Smooth muscle cell (in vitro differentiated cells): ENCODE measurements at regions not wholly inside any gene's neighbourhood (a gene's known extent, or its start where the extent isn't known, plus 50 kb on each side); places are given as distances from the start of the nearest gene placed in this dataset.

Experiments
- DNase-seq: peaks from one replicate; lab custom pipeline; 2025; ENCODE audit not compliant: unreplicated experiment; lab: John Stamatoyannopoulos, UW
- H2AFZ ChIP-seq: fragments of 200-600 bp; sonication (generic); 2 replicates; pipeline ENCODE4 v1.6.0; 2016; ENCODE audit warnings: antibody characterized with exemption, low read depth, mild to moderate bottlenecking
- H3F3A ChIP-seq: fragments of 200-600 bp; sonication (generic); 2 replicates; pipeline ENCODE4 v1.6.0; 2017; ENCODE audit warnings: antibody characterized with exemption, low read depth
- H3K27ac ChIP-seq: fragments of 200-600 bp; sonication (generic); 2 replicates; pipeline ENCODE4 v1.5.1; 2016; ENCODE audit warnings: low read depth, mild to moderate bottlenecking
- H3K27me3 ChIP-seq: fragments of 200-600 bp; sonication (generic); 2 replicates; pipeline ENCODE4 v1.6.1; 2016; ENCODE audit warnings: low read depth, mild to moderate bottlenecking
- H3K36me3 ChIP-seq: fragments of 200-600 bp; sonication (generic); 2 replicates; pipeline ENCODE4 v1.5.1; 2016; ENCODE audit warnings: low read depth
- H3K4me1 ChIP-seq: fragments of 200-600 bp; sonication (generic); 2 replicates; pipeline ENCODE4 v1.5.1; 2016; ENCODE audit warnings: low read depth
- H3K4me2 ChIP-seq: fragments of 200-600 bp; sonication (generic); 2 replicates; pipeline ENCODE4 v1.6.0; 2016; ENCODE audit warnings: mild to moderate bottlenecking
- H3K4me3 ChIP-seq: fragments of 200-600 bp; sonication (generic); 2 replicates; pipeline ENCODE4 v1.5.1; 2016; ENCODE audit warnings: mild to moderate bottlenecking
- H3K79me2 ChIP-seq: fragments of 200-600 bp; sonication (generic); 2 replicates; pipeline ENCODE4 v1.6.0; 2016; ENCODE audit warnings: low read depth, mild to moderate bottlenecking
- H3K9ac ChIP-seq: fragments of 200-600 bp; sonication (generic); 2 replicates; pipeline ENCODE4 v1.6.0; 2016; ENCODE audit warnings: low read depth
- H3K9me3 ChIP-seq: fragments of 200-600 bp; sonication (generic); replicated peaks from 2 replicates; pipeline ENCODE4 v1.5.1; 2016; ENCODE audit warnings: low read depth
- H4K20me1 ChIP-seq: fragments of 200-600 bp; sonication (generic); 2 replicates; pipeline ENCODE4 v1.6.0; 2016; ENCODE audit warnings: low read depth
- WGBS: methylation state at CpG from one replicate; pipeline ENCODE4 v1.1.7; 2016; ENCODE audit warnings: low lambda C conversion rate; 5-methylcytosine and 5-hydroxymethylcytosine counted together
- TF ChIP-seq, protein P1 (sequence below): fragments of 200-600 bp; sonication (generic); IDR thresholded peaks from 2 replicates; pipeline ENCODE4 v1.5.1; 2017; ENCODE audit warnings: borderline replicate concordance, mild to moderate bottlenecking, antibody characterized with exemption; ENCODE audit not compliant: insufficient read depth, poor library complexity, severe bottlenecking

DNA sequence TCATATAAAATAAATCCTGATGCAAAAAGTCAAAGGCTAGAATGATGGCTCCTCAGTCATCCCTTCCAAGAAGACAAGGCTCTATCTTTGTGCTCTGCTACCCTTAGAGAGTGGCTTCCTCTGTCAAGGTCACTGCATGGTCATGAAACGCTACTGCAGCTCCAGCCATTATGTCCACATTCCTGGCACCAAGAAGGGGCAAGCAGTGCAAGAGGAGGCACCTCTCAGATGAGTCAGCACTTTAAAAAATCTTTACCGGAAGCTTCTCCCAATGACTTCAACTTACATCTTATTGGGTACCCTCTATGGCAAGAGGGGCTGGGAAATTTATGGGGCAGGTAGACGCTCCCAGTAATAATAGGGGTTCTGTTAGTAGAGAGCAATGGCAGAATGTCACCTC lies 129.5 kb upstream of the CPEB4 start:
- Histone ChIP-seq H3K9me3 (no peaks in the 10 kb centered on the region), H3K27me3 (no peaks in the 10 kb centered on the region), H3K9ac (no peak overlapping the region), H3K4me2 (no peak overlapping the region), H3K36me3 (no peaks in the 10 kb centered on the region), H2AFZ (no peak overlapping the region), H3K4me1 (peaks cover 6% of the 10 kb centered on the region), H3K4me3 (no peak overlapping the region), H3K27ac (no peak overlapping the region), H4K20me1 (no peaks in the 10 kb centered on the region), H3K79me2 (no peaks in the 10 kb centered on the region), H3F3A (no peaks in the 10 kb centered on the region)
- DNase-seq: no peak
- TF ChIP-seq, protein P1, sequence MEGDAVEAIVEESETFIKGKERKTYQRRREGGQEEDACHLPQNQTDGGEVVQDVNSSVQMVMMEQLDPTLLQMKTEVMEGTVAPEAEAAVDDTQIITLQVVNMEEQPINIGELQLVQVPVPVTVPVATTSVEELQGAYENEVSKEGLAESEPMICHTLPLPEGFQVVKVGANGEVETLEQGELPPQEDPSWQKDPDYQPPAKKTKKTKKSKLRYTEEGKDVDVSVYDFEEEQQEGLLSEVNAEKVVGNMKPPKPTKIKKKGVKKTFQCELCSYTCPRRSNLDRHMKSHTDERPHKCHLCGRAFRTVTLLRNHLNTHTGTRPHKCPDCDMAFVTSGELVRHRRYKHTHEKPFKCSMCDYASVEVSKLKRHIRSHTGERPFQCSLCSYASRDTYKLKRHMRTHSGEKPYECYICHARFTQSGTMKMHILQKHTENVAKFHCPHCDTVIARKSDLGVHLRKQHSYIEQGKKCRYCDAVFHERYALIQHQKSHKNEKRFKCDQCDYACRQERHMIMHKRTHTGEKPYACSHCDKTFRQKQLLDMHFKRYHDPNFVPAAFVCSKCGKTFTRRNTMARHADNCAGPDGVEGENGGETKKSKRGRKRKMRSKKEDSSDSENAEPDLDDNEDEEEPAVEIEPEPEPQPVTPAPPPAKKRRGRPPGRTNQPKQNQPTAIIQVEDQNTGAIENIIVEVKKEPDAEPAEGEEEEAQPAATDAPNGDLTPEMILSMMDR: no peak
- 86% methylated on average over 3 of the region's 3 CpGs for WGBS

DNA sequence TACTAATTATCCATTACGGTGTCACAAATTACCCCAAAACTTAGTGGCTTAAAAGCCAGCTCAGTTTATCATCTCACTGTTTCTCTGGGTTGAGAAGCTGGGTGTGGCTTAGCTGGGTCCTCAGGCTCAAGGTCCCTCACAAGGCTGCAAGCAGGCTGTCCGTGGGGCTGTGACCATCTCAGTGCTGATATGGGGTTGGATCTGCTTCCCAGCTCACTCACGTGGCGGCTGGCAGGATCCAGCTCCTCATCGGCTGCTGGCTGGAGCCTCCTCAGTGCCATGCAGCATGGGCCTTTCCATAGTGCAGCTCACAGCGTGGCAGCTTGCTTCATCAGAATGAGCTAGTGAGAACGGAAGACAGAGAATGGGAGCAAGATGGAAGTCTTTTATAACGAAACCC lies 128.5 kb upstream of the CPEB4 start:
- peaks cover 8% of the 10 kb centered on the region for H3K4me1 ChIP-seq
- H3K27me3 ChIP-seq: no peaks in the 10 kb centered on the region
- H3K79me2 ChIP-seq: no peaks in the 10 kb centered on the region
- no peaks in the 10 kb centered on the region for H3K36me3 ChIP-seq
- no peaks in the 10 kb centered on the region for H4K20me1 ChIP-seq
- TF ChIP-seq, protein P1: no peak
- no peak overlapping the region for H3K4me2 ChIP-seq
- H3K4me3 ChIP-seq: no peak overlapping the region
- H3K9me3 ChIP-seq: no peaks in the 10 kb centered on the region
- no peak overlapping the region for H3K9ac ChIP-seq
- no peak for DNase-seq
- no peaks in the 10 kb centered on the region for H3F3A ChIP-seq
- no peak overlapping the region for H2AFZ ChIP-seq
- H3K27ac ChIP-seq: no peak overlapping the region
- 90% methylated on average over 8 of the region's 8 CpGs for WGBS

DNA sequence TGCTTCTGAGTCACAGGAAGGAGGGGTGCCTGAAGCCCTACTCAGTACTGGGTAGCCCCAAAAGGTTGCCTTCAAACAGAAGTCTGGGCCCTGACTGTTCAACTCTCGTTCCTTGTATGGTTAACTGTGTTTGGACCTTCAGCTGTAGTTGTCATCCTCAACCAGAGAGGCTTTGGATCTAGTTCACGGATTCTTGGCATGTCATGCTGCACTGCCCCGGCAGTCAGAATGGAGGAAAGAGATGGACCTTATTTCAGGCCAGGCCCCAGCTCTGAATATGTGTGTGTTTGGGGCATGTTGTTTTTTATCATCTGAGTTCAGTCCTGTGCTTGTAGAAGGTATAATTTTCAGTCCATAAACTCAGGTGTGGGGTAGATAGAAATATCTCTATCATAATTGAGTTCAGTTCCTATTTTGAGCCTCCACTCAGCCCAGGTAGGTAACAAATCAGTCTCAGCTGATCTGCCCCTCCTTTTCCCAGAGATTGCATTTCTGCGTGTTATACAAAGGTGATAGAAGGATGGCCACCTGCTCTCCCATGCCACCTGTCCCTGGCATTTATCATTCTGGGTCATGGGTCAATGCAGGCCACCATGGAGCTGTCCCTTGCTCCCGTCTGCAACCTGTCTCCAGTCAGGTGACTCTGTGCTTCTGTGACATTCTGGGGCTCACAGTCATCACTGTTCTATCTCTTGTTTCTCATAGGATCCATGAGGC lies 127.5 kb upstream of the CPEB4 start:
- Histone ChIP-seq H3K4me2 (no peak overlapping the region), H3F3A (no peaks in the 10 kb centered on the region), H3K4me1 (peaks cover 11% of the 10 kb centered on the region), H3K4me3 (no peak overlapping the region), H3K9ac (no peak overlapping the region), H3K79me2 (no peaks in the 10 kb centered on the region), H3K27ac (no peak overlapping the region), H2AFZ (no peak overlapping the region), H3K36me3 (no peaks in the 10 kb centered on the region), H3K9me3 (no peaks in the 10 kb centered on the region), H4K20me1 (no peaks in the 10 kb centered on the region), H3K27me3 (no peaks in the 10 kb centered on the region)
- TF ChIP-seq, protein P1: no peak
- WGBS: 97% methylated on average over 5 of the region's 5 CpGs
- DNase-seq: no peak

- H3K9me3 ChIP-seq: no peaks in the 10 kb centered on the region
- no peaks in the 10 kb centered on the region for H3K27me3 ChIP-seq
- H3K4me3 ChIP-seq: no peak overlapping the region
- no peaks in the 10 kb centered on the region for H3F3A ChIP-seq
- no peak overlapping the region for H3K9ac ChIP-seq
- TF ChIP-seq, protein P1: no peak
- peaks cover 11% of the 10 kb centered on the region for H3K4me1 ChIP-seq
- H3K4me2 ChIP-seq: no peak overlapping the region
- no peak for DNase-seq
- H3K36me3 ChIP-seq: no peaks in the 10 kb centered on the region
- no peak overlapping the region for H3K27ac ChIP-seq
- 85% methylated on average over 4 of the region's 4 CpGs for WGBS
- no peaks in the 10 kb centered on the region for H3K79me2 ChIP-seq
- no peak overlapping the region for H2AFZ ChIP-seq
- H4K20me1 ChIP-seq: no peaks in the 10 kb centered on the region
Observed at GRCh38 chr5:173761178-173761513, 127.0 kb upstream of the CPEB4 start.
